Esophagus muscularis mucosa (tissue), 4 donors: ENCODE measurements at regions not wholly inside any gene's neighbourhood (a gene's known extent, or its start where the extent isn't known, plus 50 kb on each side); places are given as distances from the start of the nearest gene placed in this dataset.

Source experiments
- EP300 ChIP-seq: sonication (generic); formaldehyde crosslinking; IDR thresholded peaks from one replicate; pipeline ENCODE4 v1.6.1; 2017; ENCODE audit warnings: antibody characterized with exemption
- POLR2AphosphoS5 ChIP-seq, 2 donors: sonication (generic); formaldehyde crosslinking; IDR thresholded peaks; one replicate each; pipeline ENCODE4 v1.6.1; 2017; ENCODE audit warnings: antibody characterized with exemption in 2 of 2
- TF ChIP-seq, protein P1 (sequence below), 3 experiments: fragments of 200-600 bp in 2 of 3; fragments of 450-650 bp in 1 of 3; sonication (generic) in 2 of 3; IDR thresholded peaks; one replicate each; pipeline ENCODE4 v1.5.1; 2017 to 2019; ENCODE audit warnings: antibody characterized with exemption in 3 of 3, mild to moderate bottlenecking in 2 of 3, moderate library complexity in 1 of 3

- TF ChIP-seq, protein P1, sequence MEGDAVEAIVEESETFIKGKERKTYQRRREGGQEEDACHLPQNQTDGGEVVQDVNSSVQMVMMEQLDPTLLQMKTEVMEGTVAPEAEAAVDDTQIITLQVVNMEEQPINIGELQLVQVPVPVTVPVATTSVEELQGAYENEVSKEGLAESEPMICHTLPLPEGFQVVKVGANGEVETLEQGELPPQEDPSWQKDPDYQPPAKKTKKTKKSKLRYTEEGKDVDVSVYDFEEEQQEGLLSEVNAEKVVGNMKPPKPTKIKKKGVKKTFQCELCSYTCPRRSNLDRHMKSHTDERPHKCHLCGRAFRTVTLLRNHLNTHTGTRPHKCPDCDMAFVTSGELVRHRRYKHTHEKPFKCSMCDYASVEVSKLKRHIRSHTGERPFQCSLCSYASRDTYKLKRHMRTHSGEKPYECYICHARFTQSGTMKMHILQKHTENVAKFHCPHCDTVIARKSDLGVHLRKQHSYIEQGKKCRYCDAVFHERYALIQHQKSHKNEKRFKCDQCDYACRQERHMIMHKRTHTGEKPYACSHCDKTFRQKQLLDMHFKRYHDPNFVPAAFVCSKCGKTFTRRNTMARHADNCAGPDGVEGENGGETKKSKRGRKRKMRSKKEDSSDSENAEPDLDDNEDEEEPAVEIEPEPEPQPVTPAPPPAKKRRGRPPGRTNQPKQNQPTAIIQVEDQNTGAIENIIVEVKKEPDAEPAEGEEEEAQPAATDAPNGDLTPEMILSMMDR (IDR thresholded peaks at IDR 0.05) = no peak
- TF ChIP-seq EP300 = no peak
- TF ChIP-seq POLR2AphosphoS5 (IDR thresholded peaks at IDR 0.05) = no peak
Observed at GRCh38 chr7:42344198-42344755, 107.3 kb upstream of the GLI3 start.
